ENCODE measurements at regions not wholly inside any gene's neighbourhood (a gene's known extent, or its start where the extent isn't known, plus 50 kb on each side); places are given as distances from the start of the nearest gene placed in this dataset.
"Not testable (repeated sequence)": the region's sequence is repeated elsewhere in the genome, so short reads cannot be mapped to it uniquely, and the experiment has no call there.

GRCh38 chr16:60640038-60640437 lies 1396.2 kb downstream of the CDH8 start:
- CTCF ChIA-PET (ENCODE audit: low intra/inter-chr PET ratio): no interaction called here
- Histone ChIP-seq H3K9ac (ENCODE audit: insufficient read depth in 1 of 2, low read depth in 2 of 2, low read length in 2 of 2) (no peak overlapping the region), H3K9me1 (ENCODE audit: control insufficient read depth, insufficient read depth, low read length) (no peaks in the 10 kb centered on the region), H3K79me2 (ENCODE audit: control insufficient read depth, insufficient read depth, low read length) (no peaks in the 10 kb centered on the region), H3K9me3 (replicated peaks; ENCODE audit: control insufficient read depth, insufficient read depth, low read depth, low read length) (no peaks in the 10 kb centered on the region), H3K27ac (ENCODE audit: extremely low read depth, low read depth, low read length) (no peak overlapping the region), H4K20me1 (replicated peaks; ENCODE audit: control insufficient read depth, insufficient read depth, low read length) (no peaks in the 10 kb centered on the region), H3K4me2 (ENCODE audit: insufficient read depth, low read length) (no peak overlapping the region), H2AFZ (ENCODE audit: low read depth, low read length) (no peak overlapping the region), H3K4me3 (no peak overlapping the region), H3K27me3 (ENCODE audit: control insufficient read depth in 2 of 2, insufficient read depth in 2 of 2, low read length in 2 of 2) (no peaks in the 10 kb centered on the region), H3K36me3 (ENCODE audit: control insufficient read depth, insufficient read depth, low read length) (no peaks in the 10 kb centered on the region), H3K4me1 (replicated peaks in 1 of 2; ENCODE audit: control insufficient read depth in 2 of 2, insufficient read depth in 2 of 2, low read length in 2 of 2) (no peaks in the 10 kb centered on the region)
- intact Hi-C loops (cut with micrococcal nuclease): no loop called here
- TF ChIP-seq NFIC (IDR thresholded peaks at IDR 0.05) (no peak), SLC30A9 (CRISPR knock-in tag; IDR thresholded peaks at IDR 0.05) (no peak)
- TF ChIP-seq, protein P1, sequence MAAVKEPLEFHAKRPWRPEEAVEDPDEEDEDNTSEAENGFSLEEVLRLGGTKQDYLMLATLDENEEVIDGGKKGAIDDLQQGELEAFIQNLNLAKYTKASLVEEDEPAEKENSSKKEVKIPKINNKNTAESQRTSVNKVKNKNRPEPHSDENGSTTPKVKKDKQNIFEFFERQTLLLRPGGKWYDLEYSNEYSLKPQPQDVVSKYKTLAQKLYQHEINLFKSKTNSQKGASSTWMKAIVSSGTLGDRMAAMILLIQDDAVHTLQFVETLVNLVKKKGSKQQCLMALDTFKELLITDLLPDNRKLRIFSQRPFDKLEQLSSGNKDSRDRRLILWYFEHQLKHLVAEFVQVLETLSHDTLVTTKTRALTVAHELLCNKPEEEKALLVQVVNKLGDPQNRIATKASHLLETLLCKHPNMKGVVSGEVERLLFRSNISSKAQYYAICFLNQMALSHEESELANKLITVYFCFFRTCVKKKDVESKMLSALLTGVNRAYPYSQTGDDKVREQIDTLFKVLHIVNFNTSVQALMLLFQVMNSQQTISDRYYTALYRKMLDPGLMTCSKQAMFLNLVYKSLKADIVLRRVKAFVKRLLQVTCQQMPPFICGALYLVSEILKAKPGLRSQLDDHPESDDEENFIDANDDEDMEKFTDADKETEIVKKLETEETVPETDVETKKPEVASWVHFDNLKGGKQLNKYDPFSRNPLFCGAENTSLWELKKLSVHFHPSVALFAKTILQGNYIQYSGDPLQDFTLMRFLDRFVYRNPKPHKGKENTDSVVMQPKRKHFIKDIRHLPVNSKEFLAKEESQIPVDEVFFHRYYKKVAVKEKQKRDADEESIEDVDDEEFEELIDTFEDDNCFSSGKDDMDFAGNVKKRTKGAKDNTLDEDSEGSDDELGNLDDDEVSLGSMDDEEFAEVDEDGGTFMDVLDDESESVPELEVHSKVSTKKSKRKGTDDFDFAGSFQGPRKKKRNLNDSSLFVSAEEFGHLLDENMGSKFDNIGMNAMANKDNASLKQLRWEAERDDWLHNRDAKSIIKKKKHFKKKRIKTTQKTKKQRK (IDR thresholded peaks at IDR 0.05; ENCODE audit: borderline replicate concordance, low read depth, low read length): no peak
- TF ChIP-seq, protein P2, sequence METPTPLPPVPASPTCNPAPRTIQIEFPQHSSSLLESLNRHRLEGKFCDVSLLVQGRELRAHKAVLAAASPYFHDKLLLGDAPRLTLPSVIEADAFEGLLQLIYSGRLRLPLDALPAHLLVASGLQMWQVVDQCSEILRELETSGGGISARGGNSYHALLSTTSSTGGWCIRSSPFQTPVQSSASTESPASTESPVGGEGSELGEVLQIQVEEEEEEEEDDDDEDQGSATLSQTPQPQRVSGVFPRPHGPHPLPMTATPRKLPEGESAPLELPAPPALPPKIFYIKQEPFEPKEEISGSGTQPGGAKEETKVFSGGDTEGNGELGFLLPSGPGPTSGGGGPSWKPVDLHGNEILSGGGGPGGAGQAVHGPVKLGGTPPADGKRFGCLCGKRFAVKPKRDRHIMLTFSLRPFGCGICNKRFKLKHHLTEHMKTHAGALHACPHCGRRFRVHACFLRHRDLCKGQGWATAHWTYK (CRISPR knock-in tag; IDR thresholded peaks at IDR 0.05): no peak
- TF ChIP-seq, protein P3, sequence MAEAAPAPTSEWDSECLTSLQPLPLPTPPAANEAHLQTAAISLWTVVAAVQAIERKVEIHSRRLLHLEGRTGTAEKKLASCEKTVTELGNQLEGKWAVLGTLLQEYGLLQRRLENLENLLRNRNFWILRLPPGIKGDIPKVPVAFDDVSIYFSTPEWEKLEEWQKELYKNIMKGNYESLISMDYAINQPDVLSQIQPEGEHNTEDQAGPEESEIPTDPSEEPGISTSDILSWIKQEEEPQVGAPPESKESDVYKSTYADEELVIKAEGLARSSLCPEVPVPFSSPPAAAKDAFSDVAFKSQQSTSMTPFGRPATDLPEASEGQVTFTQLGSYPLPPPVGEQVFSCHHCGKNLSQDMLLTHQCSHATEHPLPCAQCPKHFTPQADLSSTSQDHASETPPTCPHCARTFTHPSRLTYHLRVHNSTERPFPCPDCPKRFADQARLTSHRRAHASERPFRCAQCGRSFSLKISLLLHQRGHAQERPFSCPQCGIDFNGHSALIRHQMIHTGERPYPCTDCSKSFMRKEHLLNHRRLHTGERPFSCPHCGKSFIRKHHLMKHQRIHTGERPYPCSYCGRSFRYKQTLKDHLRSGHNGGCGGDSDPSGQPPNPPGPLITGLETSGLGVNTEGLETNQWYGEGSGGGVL (CRISPR knock-in tag; IDR thresholded peaks at IDR 0.05): no peak
- FAIRE-seq (no peak), ATAC-seq (no peak), DNase-seq (ENCODE audit: extremely low read depth in 1 of 4, low spot score in 3 of 4) (no peak)
- in situ Hi-C loops (cut with MboI): no loop called here
- no TSS peak for BruUV-seq (replicated peaks)
- 2% methylated on average over 3 of the region's 3 CpGs for WGBS (ENCODE audit: insufficient coverage, low coverage, missing lambda C conversion rate)
- POLR2A ChIA-PET: no interaction called here

DNA sequence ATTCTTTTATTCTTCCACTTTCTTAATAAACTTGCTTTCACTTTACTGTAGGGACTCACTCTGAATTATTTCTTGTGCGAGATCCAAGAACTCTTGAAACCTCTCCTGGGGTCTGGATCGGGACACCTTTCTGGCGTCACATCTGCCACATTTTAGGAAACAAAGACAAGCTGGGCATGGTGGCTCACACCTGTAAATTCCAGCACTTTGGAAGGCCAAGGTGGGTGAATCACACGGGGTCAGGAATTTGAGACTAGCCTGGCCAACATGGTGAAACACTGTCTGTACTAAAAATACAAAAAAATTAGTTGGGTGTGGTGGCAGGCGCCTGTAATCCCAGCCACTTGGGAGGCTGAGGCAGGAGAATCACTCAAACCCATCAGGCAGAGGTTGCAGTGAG lies 1399.6 kb downstream of the CDH8 start:
- ATAC-seq; CTCF ChIA-PET (ENCODE audit: low intra/inter-chr PET ratio); FAIRE-seq; H3K4me1 ChIP-seq (replicated peaks in 1 of 2; ENCODE audit: control insufficient read depth in 2 of 2, insufficient read depth in 2 of 2, low read length in 2 of 2); H3K27me3 ChIP-seq (ENCODE audit: control insufficient read depth in 2 of 2, insufficient read depth in 2 of 2, low read length in 2 of 2); H4K20me1 ChIP-seq (replicated peaks; ENCODE audit: control insufficient read depth, insufficient read depth, low read length); intact Hi-C loops (cut with micrococcal nuclease); in situ Hi-C loops (cut with MboI); BruUV-seq (replicated peaks); H2AFZ ChIP-seq (ENCODE audit: low read depth, low read length); H3K36me3 ChIP-seq (ENCODE audit: control insufficient read depth, insufficient read depth, low read length); H3K79me2 ChIP-seq (ENCODE audit: control insufficient read depth, insufficient read depth, low read length); H3K9me1 ChIP-seq (ENCODE audit: control insufficient read depth, insufficient read depth, low read length); H3K4me2 ChIP-seq (ENCODE audit: insufficient read depth, low read length); H3K27ac ChIP-seq (ENCODE audit: extremely low read depth, low read depth, low read length); POLR2A ChIA-PET; H3K9ac ChIP-seq (ENCODE audit: insufficient read depth in 1 of 2, low read depth in 2 of 2, low read length in 2 of 2); DNase-seq (ENCODE audit: extremely low read depth in 1 of 4, low spot score in 3 of 4); H3K4me3 ChIP-seq; H3K9me3 ChIP-seq (replicated peaks; ENCODE audit: control insufficient read depth, insufficient read depth, low read depth, low read length): not testable (repeated sequence)
- 2% methylated on average over 5 of the region's 5 CpGs for WGBS (ENCODE audit: insufficient coverage, low coverage, missing lambda C conversion rate)
